ENCODE measurements at regions not wholly inside any gene's neighbourhood (a gene's known extent, or its start where the extent isn't known, plus 50 kb on each side); places are given as distances from the start of the nearest gene placed in this dataset.
"Not testable (repeated sequence)": the region's sequence is repeated elsewhere in the genome, so short reads cannot be mapped to it uniquely, and the experiment has no call there.

DNA sequence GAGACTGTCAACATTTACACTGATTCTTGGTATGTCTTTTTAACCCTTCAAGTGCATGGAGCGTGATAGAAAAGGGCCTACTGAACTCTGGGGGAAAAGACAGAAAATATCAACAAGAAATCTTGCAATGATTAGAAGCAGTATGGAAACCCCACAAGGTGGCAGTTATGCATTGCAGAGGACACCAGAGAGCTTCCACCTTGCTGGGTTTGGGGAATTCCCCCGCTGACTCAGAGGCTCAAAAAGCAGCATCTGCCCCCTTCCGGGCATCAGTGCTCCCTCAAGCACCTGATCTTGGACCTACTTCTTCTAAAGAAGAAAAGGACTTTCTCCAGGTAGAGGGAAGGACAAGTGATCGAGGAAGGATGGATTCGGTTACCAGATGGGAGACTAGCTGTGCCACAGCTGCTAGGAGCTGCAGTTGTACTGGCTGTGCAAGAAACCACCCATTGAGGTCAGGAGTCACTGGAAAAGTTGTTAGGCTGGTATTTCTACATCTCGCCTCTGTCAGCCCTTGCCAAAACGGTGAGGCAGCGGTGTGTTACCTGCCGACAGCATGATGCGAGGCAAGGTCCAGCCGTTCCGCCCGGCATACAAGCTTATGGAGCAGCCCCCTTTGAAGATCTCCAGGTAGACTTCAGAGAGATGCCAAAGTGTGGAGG, 102.8 kb upstream of the OSBPL11 start:
- not testable (repeated sequence) for DNase-seq

DNA sequence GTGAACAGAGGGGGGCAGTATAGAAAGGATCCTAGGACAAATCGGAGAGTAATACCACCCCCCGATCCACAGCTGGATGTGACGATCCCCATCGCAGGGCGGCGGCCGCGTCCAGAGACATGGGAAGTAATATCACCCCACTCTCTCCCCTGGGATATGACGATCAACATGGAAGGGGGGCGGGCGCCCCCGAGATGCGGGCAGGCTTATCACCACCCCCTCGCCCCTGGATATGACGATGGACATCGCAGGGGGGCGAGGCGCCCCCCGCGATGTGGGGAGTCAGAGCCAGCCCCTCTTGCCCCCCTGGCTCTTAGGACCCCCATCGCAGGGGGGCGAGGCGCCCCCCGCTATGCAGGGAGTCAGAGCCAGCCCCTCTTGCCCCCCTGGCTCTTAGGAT, 120.4 kb upstream of the OSBPL11 start:
- no peak for DNase-seq

DNA sequence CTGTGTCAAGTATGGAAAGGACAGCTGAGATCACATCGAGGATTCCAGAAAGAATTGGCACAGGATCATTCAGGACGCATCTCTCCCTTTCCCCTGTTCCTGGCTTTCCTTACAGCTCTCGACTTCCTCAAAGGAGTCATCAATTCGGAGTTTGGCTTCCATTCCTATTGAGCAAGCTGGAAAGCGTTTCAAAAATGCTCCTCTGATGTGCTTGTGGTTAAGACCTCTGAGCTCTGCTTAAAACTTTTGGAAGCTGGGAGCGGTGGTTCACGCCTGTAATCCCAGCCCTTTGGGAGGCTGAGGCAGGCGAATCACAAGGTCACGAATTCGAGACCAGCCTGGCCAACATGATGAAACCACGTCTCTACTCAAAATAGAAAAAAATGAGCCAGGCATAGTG, 136.9 kb upstream of the OSBPL11 start:
- not testable (repeated sequence) for DNase-seq

DNA sequence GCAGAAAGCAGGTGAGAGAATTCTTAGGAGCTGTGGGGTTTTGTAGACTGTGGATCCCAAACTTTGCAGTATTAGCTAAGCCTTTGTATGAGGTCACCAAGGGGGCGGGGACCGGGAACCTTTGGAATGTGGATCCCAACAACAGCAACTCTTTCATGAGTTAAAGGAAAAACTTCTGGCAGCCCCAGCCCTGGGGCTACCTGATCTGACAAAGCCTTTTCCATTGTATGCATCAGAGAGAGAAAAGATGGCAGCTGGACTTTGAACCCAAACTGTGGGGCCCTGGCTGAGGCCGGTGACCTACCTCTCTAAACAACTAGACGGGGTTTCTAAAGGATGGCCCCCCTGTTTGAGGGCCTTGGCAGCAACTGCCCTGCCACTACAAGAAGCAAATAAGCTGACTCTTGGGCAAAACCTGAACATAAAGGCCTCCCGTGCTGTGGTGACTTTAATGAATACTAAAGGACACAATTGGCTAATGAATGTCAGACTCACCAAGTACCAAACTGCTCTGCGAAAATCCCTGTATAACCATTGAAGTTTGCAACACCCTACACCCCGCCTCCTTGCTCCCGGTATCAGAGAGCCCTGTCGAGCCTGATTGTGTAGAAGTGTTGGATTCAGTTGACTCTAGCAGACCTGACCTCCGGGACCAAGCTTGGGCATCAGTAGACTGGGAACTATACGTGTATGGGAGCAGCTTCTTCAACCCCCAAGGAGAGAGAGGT, 146.9 kb upstream of the OSBPL11 start:
- not testable (repeated sequence) for DNase-seq

DNA sequence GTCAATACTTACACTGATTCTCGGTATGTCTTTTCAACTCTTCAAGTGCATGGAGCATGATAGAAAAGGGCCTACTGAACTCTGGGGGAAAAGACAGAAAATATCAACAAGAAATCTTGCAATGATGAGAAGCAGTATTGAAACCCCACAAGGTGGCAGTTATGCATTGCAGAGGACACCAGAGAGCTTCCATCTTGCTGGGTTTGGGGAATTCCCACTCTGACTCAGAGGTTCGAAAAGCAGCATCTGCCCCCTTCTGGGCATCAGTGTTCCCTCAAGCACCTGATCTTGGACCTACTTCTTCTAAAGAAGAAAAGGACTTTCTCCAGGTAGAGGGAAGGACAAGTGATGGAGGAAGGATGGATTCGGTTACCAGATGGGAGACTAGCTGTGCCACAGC, 147.5 kb upstream of the OSBPL11 start:
- DNase-seq: not testable (repeated sequence)

DNA sequence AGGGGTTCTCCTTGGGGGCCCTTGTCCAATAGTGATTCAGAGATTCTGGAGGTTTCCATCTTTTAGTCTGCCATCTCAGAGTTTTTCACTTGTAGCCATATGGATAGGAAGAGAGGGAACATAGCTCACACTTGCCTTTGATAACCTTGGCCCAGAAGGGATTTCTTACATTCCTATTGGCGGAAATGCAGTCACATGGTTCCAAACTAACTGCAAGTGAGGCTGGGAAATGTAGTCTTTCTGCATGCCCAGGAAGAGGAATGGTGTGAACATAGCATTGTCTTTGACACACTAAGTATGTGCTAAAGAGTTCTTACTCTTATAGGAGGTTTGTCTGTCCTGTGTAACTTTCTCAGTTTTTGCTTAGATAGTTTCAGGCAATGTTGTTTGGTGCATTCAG, 161.8 kb upstream of the OSBPL11 start:
- DNase-seq: not testable (repeated sequence)

DNA sequence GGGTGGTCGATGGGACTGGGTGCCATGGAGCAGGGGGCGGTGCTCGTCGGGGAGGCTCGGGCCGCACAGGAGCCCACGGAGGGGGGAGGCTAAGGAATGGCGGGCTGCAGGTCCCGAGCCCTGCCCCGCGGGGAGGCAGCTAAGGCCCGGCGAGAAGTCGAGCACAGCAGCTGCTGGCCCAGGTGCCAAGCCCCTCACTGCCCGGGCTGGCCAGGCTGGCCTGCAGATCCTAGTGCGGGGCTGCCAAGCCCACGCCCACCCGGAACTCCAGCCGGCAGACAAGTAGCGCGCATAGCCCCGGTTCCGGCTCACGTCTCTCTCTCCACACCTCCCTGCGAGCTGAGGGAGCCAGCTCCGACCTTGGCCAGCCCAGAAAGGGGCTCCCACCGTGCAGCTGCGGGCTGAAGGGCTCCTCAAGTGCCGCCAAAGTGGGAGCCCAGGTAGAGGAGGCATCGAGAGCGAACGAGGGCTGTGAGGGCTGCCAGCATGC, 163.4 kb upstream of the OSBPL11 start:
- DNase-seq: not testable (repeated sequence)

DNA sequence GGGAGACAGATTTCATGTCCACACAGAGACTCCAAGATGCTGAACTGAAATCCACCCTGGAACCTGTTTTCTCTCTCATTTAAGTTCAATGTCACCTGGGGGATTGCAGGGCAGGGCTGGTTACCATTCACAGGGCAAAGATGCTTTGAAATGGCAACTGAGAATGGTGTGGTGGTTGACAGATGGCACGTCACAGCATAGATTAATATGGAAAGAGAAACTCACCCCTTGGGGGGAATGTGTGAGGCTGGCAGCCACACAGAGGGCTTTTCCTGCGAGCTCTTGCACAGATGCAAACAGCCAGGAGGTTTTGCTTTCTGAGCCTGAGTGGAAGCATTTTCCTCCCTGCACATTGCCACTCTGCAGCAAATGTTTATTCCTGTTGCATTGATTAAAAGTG, 167.3 kb upstream of the OSBPL11 start:
- DNase-seq: not testable (repeated sequence)

DNA sequence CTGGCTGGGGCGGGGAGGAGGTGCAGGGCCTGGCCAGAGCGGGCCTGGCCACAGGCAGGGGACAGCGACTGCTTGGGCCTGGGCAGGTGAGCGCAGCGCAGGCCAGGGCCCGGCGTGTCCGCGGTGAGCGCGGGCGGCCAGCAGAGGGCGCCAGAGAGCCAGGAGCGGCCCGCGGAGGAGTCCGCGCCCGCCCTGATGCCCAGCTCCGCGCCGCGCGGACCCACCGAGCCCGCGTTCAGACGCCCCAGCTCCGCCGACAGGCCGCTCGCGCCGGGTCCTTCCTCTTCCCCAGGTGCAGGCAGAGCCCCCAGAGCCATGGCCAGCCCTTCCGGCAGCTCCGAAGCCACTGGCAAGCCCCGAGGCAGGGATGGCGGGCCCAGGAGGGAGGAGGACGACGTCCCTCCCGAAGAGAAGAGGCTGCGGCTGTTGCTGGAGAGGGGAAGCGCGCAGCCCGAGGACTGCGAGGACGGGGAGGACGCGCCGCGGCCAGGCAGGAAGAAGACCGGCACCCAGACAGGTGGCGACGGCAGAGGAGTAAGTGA, 171.1 kb upstream of the OSBPL11 start:
- peak; percentile 47 for DNase-seq

DNA sequence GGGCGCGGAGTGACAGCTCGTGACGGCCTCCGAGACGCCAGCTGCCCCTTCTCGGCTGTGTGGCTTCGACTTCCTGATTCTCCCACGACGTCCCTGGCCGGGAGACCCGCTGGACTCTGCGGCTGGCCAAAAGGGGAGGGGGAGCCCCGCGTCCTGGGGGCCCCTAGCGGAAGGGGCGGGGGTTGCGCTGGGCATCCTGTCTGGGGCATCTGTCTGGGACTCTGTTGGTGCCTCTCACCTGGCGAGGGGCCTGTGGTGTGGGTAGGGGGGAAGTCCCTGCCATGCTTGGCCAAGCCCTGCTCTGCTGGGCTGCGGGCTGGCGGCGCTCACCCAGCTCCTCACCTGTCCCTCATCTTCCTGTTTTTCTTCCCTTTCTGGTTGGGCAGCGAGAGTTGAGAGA, 171.6 kb upstream of the OSBPL11 start:
- not testable (repeated sequence) for DNase-seq

DNA sequence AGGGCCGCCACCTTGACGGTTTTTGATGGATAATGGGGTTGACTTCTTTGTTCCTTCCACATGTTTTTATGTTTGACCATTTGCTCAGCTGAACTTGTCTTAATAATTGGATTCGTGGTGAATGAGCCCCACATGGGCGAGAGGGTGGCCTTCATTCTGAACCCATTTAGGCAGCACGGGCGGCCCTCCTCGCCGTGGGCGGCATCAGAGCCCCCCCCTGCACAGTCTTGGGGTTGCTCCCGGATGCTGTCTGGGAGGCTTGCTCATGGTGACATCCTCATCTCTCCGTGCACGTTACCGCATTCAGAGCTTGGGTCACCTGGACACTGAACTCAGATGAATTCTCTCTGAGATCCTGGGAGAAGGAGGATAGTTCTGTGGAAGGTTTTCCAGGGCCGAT, 172.3 kb upstream of the OSBPL11 start:
- DNase-seq: no peak

DNA sequence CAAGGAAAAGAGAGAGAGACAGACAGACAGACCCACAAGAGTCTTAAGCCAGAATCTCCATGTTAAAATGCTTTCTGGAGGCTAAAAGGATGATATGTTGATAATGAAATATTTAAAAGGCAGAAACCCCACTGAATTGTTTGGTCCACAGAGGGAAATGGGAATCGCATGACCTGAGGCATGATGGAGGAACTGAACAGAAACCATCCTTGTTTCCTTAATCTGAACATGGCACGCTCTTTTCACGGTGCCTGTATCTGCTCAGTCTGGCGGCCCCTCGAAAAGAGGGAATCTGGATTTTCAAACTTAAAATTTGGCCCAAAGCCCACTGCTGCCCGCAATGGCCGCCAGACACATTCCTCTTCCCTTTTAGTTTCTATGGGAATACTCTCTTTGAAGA, 173.5 kb upstream of the OSBPL11 start:
- DNase-seq: not testable (repeated sequence)

DNA sequence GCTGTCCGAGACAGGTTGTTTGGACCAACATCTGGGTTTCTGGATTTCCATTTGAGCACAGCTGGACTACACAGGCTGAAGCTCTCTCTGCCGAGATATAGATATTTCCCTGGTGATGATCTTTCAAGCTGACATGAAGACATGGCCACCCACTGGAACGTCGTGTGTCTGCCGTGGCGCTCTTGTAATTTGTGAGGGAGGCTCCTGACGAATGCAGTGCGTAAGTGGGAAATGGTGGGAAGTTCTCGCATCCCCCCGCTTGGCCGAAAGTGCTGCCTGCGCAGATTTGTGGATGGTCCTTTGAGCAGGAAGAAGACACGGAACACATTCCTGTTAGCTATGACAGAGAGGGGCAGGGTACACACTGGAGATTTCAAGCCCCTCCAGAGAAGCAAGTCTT, 176.2 kb upstream of the OSBPL11 start:
- DNase-seq: not testable (repeated sequence)

DNA sequence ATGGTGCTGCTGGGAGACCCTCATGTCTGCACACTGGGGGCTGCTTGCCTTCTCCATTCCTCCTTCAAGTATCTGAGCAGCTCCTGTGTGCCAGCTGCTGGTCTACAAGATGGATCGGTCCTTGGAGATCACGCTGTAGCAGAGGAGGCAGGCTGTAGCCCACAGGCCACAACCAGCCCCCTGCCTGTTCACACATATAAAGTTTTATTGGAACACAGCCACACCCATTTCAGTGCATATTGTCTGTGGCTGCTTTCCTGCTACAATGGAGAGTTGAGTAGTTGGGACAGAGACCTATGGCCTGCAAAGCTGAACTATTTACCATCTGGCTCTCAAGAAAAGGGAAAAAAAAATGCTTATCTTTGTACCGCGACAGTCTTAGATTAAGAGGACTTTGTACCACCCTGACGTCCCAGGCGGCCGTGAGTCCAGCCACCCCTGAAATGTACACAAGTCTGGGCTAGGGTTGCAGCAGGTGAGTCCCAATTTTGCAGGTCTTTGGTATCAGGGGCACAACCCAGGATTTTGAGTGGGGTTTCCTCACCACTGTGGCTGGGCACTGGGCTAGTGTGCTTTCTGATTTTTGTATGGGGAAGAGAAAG, 179.2 kb upstream of the OSBPL11 start:
- DNase-seq: not testable (repeated sequence)

DNA sequence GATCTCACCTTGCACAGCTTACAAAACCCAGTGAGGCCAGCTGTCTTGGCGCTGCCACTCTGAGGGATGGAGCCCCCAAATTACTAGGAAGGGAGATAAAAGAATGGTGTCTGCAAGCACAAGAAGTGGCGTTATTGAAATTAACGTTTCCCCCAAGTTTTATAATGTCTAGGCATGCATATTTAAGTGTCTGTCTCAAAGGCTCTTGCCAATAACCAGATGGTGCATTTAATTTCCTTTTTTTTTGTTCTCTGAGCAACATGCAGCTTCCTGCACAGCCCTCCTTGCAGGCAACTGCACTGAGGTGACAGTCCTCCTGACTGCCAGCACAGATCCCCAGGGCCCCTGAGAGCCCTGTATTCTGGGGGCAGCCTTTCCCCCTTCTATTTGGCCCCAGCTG, 179.8 kb upstream of the OSBPL11 start:
- not testable (repeated sequence) for DNase-seq

DNA sequence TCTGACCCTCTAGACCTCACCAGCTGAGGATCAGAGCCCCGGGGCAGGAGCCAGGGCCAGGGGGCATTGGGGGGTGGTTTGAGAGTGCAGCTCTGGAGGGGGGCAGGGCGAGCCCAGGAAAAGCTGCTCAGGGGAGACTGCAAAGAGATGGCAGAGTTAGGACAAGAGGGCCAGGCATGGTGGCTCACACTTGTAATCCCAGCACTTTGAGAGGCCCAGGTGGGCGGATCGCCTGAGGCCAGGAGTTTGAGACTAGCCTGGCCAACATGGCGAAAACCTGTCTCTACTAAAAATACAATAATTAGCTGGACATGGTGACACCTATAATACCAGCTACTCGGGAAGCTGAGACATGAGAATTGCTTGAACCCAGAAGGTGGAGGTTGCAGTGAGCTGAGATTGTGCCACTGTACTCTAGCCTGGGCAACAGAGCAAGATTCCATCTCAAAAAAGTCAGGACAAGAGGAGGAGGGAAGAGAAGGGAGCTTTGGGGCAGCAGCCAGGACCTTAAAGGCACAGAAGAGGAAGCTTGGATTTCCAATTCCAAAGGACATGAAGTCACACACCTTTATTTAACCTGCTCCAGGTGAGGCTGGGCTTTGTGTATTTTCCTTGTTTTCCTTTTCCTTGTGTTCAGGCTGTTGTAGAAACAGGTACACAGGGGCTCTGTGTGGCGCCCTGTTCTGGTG, 180.5 kb upstream of the OSBPL11 start:
- not testable (repeated sequence) for DNase-seq

DNA sequence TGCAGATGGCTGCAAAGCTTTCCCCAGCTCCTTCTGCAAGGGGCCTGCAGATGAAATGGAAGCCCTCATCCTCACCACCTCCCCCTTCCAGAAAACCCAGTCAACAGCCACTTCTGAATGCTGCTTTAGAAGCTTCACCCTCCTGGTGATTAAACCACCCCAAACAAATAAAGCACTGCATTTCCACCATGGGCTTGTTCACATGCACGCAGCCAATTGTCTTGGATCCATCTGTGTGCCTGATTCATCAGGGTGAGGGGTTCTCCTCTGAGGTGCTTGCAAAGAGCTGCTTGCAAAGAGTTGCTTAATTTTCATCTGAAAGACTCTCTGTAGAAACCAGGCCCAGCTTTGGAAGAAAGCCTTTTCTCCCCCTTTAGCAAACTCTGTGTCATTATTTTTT, 184.0 kb upstream of the OSBPL11 start:
- DNase-seq: not testable (repeated sequence)

DNA sequence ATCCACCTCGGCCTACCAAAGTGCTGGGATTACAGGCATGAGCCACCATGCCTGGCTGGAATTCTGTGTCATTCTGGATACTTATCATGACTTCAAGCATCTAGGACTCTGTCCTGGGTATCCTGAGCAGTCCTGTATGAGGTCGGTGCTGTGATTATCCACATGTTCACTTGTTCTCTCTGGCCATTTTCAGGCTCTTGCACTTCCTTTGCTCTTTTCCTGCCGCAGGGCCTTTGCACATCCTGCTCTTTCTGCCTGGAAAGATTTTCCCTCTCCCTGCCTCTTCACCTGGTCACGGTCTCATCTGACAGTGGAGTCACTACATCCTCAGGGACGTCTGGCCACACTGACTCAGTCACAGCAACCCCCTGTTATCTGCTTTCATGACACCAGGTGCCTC, 184.6 kb upstream of the OSBPL11 start:
- DNase-seq: not testable (repeated sequence)

DNA sequence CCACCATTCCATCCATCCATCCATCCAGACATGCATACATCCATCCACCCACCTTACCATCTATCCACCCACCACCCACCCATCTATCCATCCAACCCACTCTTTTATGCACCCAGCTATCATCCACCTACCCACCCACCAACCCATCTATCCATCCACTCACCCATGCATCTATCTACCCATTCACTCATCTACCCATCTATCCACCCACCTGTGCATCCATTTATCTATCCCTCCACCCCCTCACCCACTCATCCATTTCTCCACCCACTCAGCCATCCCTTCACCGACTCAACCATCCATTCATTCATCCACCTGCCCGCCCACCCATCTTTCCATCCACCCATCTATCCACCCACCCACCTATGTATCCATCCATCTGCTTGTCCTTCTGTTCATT, 186.4 kb upstream of the OSBPL11 start:
- not testable (repeated sequence) for DNase-seq

DNA sequence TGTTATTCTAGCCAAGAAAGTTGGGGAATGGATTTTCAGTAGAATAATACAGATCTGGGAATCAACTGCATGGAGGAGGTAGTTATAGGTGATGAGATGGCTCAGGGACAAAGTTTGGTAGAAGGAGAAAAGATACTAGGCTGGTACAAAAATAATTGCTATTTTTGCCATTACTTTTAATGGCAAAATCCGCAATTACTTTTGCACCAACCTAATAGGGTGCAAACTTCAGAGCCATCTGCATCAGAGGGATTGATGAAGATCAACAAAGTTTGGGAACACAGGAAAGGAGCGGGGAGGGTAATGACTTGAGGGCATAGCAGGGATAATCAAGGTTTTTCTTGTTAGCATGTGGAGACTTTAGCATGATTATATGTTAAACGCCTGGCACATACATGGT, 178.7 kb upstream of the ROPN1B start:
- not testable (repeated sequence) for DNase-seq

DNA sequence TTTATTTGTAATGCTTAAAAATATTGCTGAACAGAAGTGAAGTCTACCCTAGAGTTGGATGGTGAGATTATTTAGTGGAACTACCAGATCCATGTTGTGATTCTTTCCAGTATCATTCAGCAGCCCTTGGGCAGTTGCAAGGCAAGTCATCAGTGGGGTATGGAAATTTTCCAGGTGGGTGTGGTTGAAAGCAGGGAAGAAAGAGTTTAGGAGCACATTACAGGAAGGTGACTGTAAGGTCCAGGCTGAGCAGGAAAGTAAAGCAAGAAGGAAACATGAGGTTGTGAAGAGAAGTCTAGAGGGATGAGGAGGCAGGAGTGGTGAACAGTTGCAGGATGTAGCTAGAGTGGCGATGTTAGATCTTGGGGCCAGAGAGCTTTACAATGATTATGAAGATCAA, 178.0 kb upstream of the ROPN1B start:
- not testable (repeated sequence) for DNase-seq

DNA sequence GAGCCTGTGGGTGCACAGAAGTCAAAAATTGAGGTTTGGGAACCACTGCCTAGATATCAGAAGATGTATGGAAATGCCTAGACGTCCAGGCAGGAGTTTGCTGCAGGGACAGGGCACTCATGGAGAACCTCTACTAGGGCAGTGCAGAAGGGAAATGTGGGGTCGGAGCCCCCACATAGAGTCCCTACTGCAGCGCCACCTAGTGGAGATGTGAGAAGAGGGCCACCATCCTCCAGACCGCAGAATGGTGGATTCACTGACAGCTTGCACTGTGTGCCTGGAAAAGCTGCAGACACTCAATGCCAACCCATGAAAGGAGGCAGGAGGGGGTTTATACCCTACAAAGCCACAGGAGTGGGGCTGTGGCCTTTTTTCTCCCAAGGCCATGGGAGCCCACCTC, 159.0 kb upstream of the ROPN1B start:
- DNase-seq: not testable (repeated sequence)

DNA sequence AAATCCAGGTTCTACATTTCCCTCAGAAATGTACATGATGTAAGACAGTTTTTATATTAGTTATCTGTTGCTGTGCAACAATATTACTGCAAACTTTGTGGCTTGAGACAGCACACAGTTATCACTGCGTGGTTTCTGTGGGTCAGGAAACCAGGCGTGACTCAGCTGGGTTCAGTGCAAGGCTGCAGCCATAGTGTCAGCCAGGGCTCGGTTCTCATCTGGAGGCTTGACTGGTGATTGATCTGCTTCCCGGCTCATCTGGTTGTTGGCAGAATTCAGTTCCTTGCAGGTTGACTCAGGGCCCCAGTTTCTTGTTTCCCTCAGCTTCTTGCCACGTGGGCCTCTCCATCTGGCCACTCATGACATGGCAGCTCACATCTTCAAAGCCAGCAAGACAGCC, 146.8 kb upstream of the ROPN1B start:
- DNase-seq: not testable (repeated sequence)

Data from activated CD4-positive, alpha-beta T cell treated with anti-CD3 and anti-CD28 coated beads for 1 hour (primary cell).